Loucy (cell line): ENCODE measurements at regions not wholly inside any gene's neighbourhood (a gene's known extent, or its start where the extent isn't known, plus 50 kb on each side); places are given as distances from the start of the nearest gene placed in this dataset.
"Not testable (repeated sequence)": the region's sequence is repeated elsewhere in the genome, so short reads cannot be mapped to it uniquely, and the experiment has no call there.

Source experiments
- EZH2phosphoT487 ChIP-seq: fragments of 200-600 bp; IDR thresholded peaks from 2 replicates; pipeline ENCODE4 v1.6.1; 2018; ENCODE audit warnings: antibody characterized with exemption, mild to moderate bottlenecking, moderate library complexity, borderline replicate concordance
- TF ChIP-seq, protein P1 (sequence below): fragments of 200-600 bp; sonication (generic); conservative IDR thresholded peaks from 2 replicates; pipeline ENCODE4 v1.5.1; 2014; ENCODE audit warnings: mild to moderate bottlenecking, antibody characterized with exemption, low read length

DNA sequence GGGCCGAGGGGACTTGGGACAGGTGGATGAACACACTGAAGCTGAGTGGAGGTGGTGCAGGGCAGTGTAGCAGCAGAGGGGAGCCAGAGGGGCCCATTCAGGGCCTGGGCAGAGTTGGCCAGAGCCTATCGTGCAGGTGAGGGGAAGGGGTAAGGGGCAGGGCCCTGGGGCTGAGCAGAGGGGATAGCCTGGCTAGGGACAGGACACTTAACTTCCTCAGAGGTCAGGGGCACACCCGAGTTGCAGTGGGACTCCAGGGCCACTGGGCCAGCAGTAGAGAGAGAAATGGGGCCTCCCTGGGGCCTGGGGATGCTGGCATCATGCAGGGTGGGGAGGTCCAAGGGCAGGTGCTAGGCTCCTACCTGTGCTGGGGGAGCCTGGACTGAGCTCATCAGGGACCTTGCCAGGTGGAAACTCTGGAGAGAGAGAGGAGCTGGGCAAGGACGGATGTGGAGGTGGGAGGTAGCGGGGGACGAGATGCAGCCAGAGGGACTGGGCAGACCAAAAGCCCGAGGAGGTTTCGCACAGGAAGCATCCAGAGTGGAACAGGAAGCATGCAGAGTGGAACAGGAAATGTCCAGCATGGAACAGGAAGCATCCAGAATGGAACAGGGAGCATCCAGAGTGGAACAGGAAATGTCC is 104.0 kb downstream of the TMEM121 start:
- TF ChIP-seq, protein P1, sequence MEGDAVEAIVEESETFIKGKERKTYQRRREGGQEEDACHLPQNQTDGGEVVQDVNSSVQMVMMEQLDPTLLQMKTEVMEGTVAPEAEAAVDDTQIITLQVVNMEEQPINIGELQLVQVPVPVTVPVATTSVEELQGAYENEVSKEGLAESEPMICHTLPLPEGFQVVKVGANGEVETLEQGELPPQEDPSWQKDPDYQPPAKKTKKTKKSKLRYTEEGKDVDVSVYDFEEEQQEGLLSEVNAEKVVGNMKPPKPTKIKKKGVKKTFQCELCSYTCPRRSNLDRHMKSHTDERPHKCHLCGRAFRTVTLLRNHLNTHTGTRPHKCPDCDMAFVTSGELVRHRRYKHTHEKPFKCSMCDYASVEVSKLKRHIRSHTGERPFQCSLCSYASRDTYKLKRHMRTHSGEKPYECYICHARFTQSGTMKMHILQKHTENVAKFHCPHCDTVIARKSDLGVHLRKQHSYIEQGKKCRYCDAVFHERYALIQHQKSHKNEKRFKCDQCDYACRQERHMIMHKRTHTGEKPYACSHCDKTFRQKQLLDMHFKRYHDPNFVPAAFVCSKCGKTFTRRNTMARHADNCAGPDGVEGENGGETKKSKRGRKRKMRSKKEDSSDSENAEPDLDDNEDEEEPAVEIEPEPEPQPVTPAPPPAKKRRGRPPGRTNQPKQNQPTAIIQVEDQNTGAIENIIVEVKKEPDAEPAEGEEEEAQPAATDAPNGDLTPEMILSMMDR: not testable (repeated sequence)
- not testable (repeated sequence) for TF ChIP-seq EZH2phosphoT487
